SU-DHL-6 (cell line): ENCODE measurements at regions not wholly inside any gene's neighbourhood (a gene's known extent, or its start where the extent isn't known, plus 50 kb on each side); places are given as distances from the start of the nearest gene placed in this dataset.

Experiments
- EZH2phosphoT487 ChIP-seq: fragments of 200-600 bp; sonication (generic), shearing (Covaris generic); conservative IDR thresholded peaks from 2 replicates; pipeline ENCODE4 v1.6.1; 2018; ENCODE audit warnings: mild to moderate bottlenecking, antibody characterized with exemption, low read length, moderate library complexity, mixed read lengths
- TF ChIP-seq, protein P1 (sequence below): fragments of 200-600 bp; sonication (generic); IDR thresholded peaks from one replicate; pipeline ENCODE4 v1.5.1; 2017; ENCODE audit warnings: antibody characterized with exemption, mild to moderate bottlenecking, low read length, moderate library complexity; ENCODE audit not compliant: insufficient read depth, poor library complexity, severe bottlenecking

DNA sequence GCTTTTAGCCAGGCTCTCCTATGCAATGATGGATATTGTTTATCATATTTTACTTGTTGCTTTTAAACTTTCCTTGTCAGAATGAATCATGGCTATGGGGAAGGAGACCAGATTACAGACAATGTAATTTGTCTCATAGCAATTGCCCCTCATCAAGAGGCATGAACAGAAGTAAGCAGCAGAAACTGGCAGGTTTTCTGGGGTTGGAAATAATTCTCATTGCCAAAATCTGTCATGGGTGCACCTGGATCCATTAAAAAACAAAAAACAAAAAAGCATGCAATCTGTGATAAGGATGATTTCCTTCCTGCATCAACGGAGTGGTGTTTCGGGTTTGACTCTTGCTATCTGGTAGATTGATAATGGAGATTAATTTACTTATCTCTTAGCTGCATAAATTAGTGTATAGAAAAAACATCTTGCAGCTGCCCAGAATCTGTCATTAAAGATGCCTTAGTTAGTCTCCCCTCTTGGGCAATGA lies 419.6 kb downstream of the SOX11 start:
- TF ChIP-seq EZH2phosphoT487, result no peak
- TF ChIP-seq, protein P1, sequence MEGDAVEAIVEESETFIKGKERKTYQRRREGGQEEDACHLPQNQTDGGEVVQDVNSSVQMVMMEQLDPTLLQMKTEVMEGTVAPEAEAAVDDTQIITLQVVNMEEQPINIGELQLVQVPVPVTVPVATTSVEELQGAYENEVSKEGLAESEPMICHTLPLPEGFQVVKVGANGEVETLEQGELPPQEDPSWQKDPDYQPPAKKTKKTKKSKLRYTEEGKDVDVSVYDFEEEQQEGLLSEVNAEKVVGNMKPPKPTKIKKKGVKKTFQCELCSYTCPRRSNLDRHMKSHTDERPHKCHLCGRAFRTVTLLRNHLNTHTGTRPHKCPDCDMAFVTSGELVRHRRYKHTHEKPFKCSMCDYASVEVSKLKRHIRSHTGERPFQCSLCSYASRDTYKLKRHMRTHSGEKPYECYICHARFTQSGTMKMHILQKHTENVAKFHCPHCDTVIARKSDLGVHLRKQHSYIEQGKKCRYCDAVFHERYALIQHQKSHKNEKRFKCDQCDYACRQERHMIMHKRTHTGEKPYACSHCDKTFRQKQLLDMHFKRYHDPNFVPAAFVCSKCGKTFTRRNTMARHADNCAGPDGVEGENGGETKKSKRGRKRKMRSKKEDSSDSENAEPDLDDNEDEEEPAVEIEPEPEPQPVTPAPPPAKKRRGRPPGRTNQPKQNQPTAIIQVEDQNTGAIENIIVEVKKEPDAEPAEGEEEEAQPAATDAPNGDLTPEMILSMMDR, result no peak
